GM18511 (cell line): ENCODE measurements at regions not wholly inside any gene's neighbourhood (a gene's known extent, or its start where the extent isn't known, plus 50 kb on each side); places are given as distances from the start of the nearest gene placed in this dataset.

Experiments
- ATAC-seq: cut with Tn5 transposase; IDR thresholded peaks from one replicate; pipeline ENCODE4 v1.9.1; 2021; ENCODE audit warnings: mild to moderate bottlenecking, moderate library complexity; ENCODE audit not compliant: unreplicated experiment

GRCh38 chr22:27133019-27133431 lies 475.6 kb downstream of the MIAT start:
- ATAC-seq = no peak

DNA sequence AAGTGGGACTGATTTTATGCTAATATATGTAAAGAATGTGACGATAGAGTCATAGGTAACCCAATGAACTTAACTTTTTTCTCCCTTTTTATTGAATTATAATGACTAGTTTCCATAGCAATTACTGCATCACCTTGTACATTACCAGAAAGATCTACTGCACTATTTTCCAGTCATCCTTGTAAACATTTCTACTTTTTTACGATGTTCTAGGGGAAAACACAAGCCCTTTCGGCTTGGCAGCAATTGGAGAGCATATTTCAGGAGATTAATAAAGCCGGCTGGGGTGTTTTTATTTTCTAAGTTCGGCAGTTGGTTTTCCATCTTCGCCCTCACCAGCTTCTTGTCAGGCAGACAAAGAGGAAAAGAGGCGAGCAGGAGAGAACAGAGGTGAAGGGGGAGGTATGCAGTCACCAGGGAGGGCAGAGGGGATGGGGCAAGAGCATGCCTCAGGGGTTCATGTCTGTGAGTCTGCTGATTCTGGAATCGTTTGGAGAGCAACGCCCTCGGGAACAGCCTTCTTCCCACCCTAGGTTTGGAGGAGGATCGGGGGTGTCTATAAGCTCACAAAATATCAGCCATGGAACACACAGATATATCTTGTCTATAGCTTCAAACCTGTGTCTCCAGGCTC lies 476.4 kb downstream of the MIAT start:
- no peak for ATAC-seq

- no peak for ATAC-seq
These were observed 476.9 kb downstream of the MIAT start for GRCh38 chr22:27134315-27134701.

- no peak for ATAC-seq
These were observed 477.9 kb downstream of the MIAT start for GRCh38 chr22:27135031-27135981.

DNA sequence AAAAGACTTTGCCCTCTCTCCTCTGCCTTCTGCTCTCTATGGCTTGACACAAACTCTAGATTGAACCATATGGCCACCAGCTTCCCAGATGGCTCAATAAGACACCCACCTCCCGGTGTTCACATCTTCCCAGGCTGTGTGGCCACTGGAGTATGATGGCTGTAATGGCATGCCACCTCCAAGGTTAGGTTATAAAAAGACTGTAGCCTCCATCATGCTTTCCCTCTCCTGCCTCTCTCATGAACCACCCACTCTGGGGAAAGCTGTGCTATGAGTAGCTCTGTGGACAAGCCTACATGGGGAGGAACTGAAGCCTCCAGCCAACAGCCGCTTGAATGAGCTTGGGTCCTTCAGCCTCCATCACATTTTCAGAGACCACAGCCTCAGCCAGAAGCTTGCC lies 479.2 kb downstream of the MIAT start:
- no peak for ATAC-seq

DNA sequence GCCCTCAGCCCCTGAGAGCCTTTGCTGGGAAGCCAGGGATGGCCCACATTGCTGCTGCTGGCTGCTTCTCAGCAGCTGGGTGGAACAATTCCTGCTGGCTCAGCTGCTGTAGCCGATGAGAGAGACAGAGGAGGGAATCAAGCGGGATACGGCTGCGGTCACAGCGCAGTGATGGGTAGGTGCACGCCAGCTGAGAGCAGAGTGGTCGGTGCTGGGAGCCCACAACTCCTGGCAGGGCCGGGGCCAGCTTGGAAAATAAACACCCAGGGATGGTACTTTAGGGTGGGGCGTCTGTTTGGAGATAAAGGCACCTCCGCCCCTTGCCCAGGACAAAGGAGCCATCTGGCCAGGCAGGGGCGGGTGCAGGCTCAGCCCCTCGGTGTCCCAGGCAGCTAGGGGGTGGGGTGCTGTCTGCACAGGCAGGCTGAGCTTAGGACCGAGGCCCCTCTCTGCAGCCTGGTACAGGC lies 480.5 kb downstream of the MIAT start:
- no peak for ATAC-seq

DNA sequence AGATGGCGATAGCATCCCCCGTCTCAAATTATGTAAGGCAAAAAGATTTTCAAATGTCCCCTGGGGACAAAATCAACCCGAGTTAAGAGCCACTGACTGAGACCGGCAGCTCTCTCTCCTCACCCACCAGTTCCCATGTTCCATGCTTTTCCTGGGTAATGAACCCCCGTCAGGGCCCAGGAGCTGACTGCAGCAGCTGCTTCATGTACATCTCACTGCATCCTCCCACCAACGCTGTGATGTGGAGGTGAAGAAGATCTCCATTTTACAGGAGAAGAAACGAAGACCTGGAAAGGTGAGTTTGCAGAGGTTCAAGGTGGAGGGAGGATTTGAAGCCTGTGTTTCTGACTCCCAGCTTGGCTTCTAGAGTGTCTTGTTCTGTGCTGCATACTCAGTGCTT lies 481.1 kb downstream of the MIAT start:
- ATAC-seq = no peak

- no peak for ATAC-seq
These were observed 482.6 kb downstream of the MIAT start for GRCh38 chr22:27139935-27140511.

GRCh38 chr22:27142286-27142685 lies 484.9 kb downstream of the MIAT start:
- ATAC-seq = no peak

GRCh38 chr22:27144321-27144720 lies 486.9 kb downstream of the MIAT start:
- no peak for ATAC-seq

GRCh38 chr22:27146866-27147633 lies 489.7 kb downstream of the MIAT start:
- no peak for ATAC-seq

- no peak for ATAC-seq
These were observed 490.7 kb downstream of the MIAT start for GRCh38 chr22:27148055-27148454.

- no peak for ATAC-seq
These were observed 491.6 kb downstream of the MIAT start for GRCh38 chr22:27148886-27149470.

DNA sequence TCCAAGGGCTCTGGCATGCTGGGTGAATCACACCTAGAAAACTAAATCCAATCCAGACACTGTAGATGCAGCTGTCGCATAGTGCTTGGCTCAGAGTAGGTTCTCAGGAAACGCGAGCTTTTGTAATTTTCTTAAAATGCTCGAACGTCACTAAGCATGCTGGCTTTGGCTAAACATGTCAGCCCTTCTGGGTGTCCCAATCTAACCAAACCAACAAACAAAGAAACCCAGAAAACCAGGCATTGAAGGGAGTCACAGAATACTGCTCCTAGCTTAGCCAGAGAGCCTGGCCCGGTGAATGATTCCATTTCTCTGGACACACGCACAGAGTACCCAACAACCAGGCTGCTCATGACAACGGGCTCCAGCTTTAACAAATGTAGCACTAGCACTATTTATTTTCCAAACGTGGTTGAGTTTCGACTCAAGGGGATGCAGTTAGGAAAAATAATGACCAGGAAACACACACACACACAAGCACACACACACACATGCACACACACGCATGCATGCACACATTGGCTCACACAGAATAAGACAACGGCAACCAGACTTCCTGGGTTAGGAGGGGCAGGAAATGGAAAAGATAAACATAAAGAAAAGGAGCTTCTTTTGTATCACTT lies 492.6 kb downstream of the MIAT start:
- ATAC-seq = no peak

GRCh38 chr22:27150544-27150941 lies 493.2 kb downstream of the MIAT start:
- ATAC-seq = no peak

DNA sequence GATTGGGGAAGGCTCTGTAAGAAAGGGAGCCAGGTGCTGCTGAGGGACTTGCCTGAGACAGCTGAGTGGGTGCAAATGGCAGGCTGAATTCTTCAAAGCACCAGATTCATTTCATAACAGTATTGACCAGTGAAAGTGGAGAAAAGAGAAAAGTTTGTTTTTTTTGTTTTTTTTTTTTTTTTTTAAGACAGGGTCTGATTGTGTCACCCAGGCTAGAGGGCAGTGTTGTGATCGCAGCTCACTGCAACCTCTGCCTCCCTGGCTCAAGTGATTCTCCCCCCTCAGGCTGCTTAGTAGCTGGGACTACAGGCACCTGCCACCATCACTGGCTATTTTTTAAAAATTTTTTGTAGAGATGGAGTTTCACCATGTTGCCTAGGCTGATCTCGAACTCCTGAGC lies 494.0 kb downstream of the MIAT start:
- no peak for ATAC-seq

DNA sequence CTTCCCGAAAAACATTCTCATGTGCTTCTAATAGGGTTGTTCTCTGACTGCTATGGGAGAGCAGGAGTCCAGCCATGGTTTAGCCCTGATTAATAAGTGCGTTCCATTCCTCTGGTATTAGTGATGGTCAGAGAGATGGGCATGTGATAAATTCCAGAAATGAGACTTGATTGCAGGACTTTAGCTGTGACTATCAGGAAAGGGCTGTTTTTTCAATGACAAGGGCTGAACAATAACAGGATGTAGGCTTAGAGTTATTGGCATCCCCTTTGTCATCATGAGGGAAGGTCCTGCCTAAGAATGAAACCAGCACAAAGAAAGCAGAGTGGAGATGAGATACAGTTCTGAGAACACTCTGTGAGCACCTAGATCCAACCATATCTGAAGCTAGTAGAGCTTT lies 494.6 kb downstream of the MIAT start:
- ATAC-seq = no peak

DNA sequence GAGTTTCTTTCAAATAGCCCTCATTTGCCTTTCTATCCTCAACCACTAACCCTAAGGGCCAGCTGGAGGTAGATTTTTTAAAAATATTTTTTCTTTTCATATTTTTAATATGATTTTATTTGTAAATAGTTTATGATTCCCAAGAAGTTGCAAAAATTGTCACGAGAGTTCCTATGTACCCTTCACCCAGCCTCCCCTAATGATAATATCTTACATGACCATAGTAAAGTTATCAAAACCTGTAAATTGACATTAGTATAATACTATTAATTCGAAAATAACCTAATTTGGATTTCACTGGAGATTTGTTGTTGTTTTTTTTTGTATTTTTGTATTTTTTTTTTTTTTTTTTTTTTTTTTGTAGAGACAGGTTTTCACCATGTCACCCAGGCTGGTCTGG lies 495.5 kb downstream of the MIAT start:
- ATAC-seq = no peak

- no peak for ATAC-seq
These were observed 496.0 kb downstream of the MIAT start for GRCh38 chr22:27153386-27153785.

DNA sequence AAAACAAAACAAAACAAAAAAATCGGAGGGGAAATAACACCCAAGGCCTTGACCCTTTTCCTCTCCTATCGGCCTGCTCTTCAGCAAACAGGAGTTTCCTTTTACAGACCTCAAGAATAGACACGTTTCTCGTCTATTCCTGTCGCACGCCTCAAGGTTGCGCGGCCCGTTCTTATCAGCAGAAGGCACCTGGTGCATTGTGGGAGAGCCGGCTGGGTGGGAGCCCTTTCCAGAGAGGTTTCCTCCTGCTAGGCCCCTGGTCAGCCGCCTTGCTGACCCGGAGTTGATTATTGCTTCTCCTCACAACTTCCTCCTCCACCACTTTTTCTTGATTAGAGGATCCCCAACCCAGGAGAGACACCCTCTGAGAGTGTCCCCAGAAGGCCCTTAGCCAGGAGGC lies 497.3 kb downstream of the MIAT start:
- no peak for ATAC-seq
